ENCODE measurements at regions not wholly inside any gene's neighbourhood (a gene's known extent, or its start where the extent isn't known, plus 50 kb on each side); places are given as distances from the start of the nearest gene placed in this dataset.

DNA sequence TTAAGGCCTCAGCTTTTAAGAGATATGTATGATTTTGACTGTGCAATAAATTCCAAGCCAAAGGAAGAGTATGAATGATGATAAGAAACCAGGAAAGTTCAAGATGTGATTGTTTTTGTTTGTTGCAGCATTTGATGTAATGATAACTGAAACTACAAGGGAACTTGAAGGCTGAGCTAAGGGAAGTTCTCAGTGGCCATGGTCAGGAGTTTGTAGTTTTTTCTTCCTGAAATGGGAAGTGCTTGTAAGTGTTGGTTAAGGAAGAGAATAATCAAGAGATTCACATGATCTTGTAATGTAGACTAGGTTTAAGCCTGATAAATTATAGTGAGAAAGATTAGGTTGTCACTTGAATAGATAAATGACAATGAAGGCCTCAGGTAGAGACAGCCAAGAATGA, 53.4 kb downstream of the PTCHD4 start:
- DNase-seq: no peak

DNA sequence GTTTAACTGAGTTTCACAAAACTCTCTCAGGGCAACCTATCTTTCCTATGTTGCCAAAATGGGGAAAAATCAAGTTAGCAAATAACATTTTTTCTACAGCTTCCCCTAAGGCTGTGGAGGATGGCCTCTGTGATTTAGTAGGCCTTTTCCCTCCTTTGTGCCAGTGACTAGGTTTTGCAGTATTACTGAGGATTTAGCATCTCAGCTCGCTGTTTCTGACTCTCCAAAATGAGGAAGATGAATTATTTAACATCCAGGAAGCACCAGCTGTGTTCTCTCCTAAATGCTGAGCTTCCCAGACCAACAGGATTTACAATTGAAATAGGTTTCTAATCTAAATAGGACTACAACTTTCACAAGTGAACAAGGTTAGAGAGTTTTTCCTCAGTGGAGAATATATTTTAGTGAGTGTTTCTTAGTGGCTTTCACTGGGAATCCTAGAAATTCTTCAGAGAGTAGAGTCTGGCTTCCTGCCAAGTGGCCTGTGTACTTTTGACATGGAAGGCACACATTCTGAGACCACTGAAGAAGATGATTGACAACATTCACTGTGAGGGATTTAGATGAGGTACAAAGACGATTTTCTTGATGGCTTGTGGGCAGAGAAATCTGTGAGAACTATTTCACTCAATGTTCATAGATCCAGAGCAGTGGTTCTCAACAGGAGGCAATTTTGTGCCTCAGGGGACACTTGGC, 62.4 kb downstream of the PTCHD4 start:
- DNase-seq: no peak
- intact Hi-C loops (cut with DNase I): no loop called here

More for the DNA sequence above, 53.4 kb downstream of the PTCHD4 start:
- intact Hi-C loops (cut with DNase I): no loop called here

DNA sequence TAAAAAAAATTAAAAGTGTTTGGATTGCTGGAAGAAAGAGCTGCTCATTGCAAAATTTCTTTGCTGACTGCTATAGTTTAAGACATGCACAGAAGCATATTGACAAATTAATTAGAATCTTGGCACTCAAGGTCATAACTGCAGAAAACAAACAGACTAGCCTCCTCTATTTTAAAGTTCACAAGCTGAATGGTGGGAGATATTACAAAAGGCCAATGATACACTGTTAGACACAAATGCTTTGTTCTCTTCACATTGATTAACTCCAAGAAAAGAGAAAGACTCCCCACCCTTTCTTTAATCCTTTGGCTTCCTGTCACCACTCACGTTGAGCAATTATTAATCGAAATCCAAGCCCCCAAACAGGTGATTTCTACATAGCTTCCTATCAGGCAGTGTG, 69.1 kb downstream of the PTCHD4 start:
- no peak for DNase-seq
- intact Hi-C loops (cut with DNase I): no loop called here

DNA sequence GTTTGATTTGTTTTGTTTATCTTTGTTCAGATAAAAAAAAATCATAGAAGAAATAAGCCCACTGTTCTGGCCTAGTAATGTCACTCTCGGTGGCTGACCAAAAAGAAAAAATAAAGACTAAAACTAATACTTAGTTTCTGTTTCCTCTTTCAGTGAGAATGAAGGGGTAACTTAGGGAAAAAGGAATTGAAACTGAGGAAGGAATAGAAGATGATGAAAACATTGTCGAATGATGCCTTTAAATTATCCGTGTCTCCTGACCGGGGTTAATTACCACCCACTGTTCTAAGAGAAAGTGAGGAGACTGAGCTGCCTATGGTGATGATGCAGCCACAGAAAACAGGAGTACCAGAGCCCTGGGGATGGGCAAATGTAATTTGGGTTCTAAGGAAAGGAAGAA, 73.1 kb downstream of the PTCHD4 start:
- intact Hi-C loops (cut with DNase I): no loop called here
- DNase-seq: no peak

DNA sequence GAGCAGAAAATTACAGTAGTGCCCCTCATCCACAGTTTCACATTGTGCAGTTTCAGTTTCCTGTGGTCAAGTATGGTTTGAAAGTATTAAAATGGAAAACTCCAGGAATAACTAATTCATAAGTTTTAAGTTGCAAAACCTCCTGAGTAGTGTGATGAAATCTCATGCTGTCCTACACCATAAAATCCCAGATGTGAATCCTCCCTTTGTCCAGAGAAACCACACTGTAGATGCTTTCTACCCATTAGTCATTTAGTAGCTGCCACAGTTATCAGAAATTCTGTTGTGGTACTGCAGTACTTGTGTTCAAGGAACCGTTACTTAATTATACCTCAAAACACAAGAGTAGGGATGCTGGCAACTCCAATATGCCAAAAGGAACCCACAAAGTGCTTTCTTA, 74.7 kb downstream of the PTCHD4 start:
- DNase-seq: no peak
- intact Hi-C loops (cut with DNase I): no loop called here

DNA sequence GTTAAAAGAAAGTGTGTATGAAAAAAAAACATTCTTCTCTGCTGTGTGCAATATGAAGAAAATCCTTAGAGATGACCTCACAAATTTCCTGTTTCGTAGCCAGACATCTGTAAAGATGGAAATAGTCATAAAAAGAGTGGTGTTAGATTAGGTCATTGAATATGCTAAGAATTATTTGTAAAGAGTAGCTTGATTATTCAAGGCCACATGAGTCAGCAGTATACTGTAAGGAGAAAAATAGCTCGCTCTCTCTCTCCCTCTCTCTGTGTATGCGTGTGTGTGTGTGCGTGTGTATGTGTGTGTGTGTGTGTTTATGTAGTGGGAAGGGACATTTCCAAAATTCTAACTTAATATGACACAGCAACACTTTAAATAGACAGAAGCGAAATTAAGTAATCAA, 78.8 kb downstream of the PTCHD4 start:
- intact Hi-C loops (cut with DNase I): no loop called here
- no peak for DNase-seq

DNA sequence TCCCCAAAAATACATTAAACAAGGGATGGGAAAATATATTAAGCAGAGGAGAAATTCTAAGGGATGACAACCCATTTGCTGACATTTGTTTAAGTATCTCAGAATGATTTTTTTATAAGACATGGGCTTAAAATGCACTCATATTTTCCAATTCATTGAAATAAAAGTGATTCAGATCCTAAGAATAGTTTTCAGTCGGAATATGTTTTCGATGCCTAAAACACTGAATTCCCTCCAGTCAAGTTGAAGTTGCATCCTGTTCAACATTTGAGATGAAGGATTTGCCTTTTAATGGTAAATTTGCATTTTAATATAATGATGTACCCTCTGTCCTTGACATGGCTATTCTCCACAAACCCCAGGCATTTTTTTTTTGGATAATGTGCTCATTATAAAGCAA, 79.3 kb downstream of the PTCHD4 start:
- no peak for DNase-seq
- intact Hi-C loops (cut with DNase I): no loop called here

DNA sequence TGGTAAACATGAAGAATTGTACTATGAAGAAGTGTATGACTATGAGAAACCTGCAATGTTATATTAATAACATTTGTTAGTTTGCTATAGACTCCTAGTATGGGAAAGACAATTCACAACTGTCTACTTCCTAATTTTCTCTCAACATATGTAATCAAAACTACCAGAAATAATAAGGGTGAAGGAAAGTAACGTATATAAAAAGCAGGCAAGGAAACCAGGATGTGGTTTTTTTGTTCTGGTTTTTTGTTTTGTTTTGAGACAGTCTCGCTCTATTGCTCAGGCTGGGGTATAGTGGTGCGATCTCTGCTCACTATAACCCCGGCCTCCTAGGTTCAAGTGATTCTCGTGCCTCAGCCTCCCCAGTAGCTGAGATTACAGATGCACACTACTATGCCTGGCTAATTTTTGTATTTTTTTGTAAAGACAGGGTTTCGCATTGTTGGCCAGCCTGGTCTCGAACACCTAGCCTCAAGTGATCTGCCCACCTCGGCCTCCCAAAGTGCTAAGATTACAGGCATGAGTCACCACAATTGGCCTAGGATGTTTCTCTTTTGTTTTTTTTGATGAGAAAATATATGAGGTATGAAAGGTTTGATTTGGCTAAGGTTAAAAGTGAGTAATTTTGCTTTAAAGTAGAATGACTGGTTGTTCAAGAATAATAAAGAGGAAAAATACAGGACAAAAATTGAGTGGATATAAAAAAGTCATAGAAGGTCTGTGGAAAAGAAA, 83.1 kb downstream of the PTCHD4 start:
- no peak for DNase-seq
- intact Hi-C loops (cut with DNase I): no loop called here

DNA sequence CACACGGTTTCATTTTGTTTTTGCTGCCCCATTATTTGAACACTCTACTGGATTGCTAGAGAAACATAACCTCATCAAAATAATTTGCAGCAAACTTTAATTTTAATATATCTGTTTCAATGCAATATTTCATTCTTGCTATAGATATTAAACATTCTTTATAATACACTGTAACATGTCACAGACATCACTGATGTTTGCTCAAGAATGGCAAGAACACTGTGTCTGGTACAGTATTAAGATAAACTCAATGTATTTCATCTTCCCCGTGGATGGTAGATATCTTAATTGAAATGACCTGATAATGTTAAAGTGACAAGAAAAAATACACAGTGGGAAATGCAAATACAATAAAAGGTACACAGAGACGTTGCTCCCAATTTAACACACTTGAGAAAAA, 86.0 kb downstream of the PTCHD4 start:
- intact Hi-C loops (cut with DNase I): no loop called here
- DNase-seq: no peak

DNA sequence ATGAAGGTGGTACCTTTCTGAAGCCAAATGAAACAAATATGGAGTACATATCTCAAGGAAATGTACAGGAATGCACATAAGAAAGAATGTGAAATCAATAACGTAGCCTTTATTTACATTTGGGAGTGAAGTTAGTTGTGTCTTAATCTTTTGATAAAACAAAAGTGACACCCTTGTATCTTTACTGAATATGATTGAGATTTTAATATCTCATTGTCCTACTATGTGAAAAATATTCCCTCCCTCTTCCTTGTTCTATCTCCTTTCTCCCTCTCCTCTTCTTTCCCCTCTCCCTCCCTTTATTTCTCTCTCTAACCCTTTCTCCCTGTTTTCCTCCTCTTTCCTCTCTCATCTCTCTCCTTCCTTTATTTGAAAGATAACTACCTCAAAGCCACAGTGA, 89.1 kb downstream of the PTCHD4 start:
- intact Hi-C loops (cut with DNase I): no loop called here
- DNase-seq: no peak

DNA sequence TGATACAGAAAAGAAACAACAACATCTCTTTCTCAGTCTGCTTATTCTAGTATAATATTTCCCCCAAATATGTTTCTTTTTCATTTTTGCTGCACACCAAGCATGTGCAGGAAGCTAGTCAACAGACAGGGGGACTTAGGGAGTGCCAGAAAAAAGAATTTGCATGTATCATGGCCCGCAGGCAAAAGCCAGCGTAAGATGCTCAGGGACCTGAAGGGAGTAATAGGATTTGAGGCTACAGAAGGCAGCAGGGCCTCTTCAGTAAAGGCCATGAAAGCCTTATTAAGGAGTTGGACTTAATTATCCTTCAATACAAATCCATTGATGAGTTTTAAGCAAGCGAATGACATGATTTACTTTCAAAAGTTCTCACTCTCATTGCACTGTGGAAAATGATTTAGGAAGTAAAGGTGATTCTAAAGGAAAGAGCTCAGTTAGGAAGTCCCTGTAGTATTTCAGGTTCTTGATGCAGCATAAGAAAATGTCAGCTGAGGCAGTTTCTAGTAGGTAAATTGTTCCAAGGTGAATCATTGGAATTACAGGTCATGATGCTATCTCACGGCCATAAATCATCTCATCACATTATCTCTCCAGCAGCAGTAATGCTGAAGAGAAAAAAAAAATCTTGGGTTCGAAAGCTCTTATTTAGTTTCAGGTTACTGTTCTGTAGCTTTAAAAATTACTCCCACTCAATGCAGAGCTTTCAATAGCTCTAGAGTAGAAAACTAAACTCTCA, 94.8 kb downstream of the PTCHD4 start:
- intact Hi-C loops (cut with DNase I): no loop called here

DNA sequence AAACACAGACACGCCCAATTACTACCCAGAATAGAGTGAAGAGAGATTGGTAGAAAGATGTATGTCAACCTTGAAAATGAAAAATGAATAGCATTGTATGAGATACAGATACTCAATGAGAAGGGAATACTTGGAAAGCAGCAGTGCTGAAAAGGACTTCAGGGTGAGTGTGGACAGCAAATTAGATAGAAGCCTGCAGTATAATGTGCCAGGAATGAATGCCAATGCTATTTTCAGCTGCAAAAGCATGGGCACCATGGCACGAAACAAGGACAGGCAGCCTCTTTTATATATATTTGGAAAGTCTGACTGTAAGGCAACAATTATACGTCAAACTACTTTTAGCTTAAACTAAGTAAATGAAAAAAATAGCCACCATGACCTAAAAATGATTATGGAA, 118.2 kb downstream of the PTCHD4 start:
- intact Hi-C loops (cut with DNase I): no loop called here

More for the DNA sequence above, 94.8 kb downstream of the PTCHD4 start:
- no peak for DNase-seq

DNA sequence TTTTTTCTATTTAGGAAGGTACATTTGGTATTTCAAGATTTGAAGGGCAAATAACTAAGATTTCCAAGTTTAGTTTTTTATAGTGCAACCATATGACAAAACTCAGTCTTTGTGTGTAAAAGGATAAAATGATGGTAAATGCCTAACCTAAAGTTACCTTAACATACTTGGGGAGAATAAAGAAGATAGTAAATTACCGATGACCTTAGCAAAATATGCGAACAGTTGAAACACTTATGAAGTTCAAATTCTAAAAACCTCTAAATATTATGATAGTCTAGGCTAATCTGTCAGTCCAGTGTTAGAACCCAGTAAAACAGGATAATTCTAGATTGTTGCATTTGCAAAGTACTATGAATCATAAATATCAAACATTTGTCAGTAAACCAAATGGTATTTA, 127.5 kb downstream of the PTCHD4 start:
- no peak for DNase-seq
- intact Hi-C loops (cut with DNase I): no loop called here

More for the DNA sequence above, 118.2 kb downstream of the PTCHD4 start:
- DNase-seq: no peak

DNA sequence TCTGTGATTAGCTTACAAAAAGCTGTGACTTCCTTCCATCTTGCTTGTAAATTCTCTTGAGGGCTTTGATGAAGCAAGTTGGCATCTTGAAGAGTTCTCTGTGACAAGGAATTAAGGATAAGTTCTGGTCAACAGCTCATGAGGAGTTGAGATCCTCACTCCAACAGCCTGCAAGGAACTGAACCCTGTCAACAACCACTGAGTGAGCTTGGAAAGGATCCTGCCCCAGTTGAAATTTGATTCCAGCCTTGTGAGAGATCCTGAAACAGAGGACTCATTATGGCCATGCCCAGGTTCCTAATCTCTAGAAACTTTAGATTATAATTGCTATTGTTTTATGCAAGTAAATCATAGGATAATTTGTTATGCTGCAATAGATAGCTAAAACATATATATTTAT, 133.7 kb downstream of the PTCHD4 start:
- DNase-seq: no peak
- intact Hi-C loops (cut with DNase I): no loop called here

DNA sequence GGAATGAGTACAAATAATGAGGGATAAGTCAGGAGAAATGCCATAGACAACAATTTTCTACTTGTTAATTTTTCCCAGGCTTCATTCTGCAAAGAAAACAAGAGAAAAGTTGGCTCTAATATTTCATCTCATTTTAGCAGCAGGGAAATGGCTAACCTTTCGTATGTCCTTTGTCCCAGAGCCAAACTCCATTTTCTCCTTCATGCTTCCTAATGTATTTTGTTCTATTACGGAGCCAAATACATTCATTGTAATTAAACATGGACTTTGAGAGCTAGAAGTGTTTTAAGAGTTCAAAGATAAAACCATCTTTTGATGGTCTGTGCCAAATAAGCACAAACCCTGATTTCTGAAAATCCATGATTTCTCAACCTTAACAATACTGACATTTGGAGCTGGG, 136.9 kb downstream of the PTCHD4 start:
- intact Hi-C loops (cut with DNase I): no loop called here
- DNase-seq: no peak

DNA sequence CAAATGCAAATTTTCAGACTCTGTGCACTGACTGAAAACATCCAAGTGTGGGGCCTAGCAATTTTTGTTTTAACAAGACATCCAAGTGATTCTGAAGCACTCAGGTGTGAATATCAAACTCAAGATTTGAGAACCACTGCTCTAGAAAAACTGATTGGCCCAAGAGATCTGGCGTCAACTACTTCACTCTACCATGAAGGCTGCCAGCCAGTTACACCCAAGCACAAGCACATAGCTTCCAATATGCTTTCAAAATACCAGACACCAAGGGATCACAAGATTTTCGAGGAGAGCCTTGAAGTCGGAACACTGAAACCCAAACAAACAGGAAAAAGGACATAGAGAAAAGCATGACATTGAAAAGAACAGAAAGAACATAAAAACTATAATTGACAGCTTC, 140.2 kb downstream of the PTCHD4 start:
- DNase-seq: no peak
- intact Hi-C loops (cut with DNase I): no loop called here

DNA sequence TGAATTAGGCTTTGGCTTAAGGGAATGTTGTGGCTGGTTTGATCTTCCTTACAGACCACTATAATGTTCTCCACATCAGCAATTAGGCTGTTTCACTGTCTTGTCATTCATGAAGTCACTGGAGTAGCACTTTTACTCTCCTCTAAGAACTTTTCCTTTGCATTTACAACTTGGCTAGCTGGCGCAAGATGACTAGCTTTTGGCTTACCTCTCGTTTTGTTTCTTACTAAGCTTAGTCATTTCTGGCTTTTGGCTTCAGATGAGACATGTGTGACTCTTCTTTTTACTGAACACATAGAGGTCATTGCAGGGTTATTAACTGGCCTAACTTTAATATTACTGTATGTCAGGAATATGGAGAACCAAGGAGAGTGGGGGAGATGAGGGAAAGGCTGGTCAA, 143.2 kb downstream of the PTCHD4 start:
- intact Hi-C loops (cut with DNase I): no loop called here
- DNase-seq: no peak

DNA sequence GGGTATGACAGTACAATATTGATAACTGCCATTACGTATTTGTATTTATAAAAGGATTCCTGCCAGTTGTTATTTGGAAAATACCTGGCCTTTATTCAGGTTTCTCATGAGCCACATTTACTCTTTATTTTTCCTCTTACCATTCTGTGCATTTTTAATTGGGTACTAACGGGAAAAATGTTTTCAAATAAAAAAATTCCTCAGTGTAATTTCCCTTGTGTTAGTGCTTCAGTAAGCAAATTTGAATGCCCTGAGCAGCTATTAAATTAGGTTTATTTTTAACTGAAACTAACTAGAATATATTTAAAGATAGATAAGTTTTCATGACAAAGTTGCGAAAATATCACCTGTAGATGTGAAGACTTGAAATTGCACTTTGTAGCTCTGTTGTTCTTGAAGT, 146.0 kb downstream of the PTCHD4 start:
- no peak for DNase-seq
- intact Hi-C loops (cut with DNase I): no loop called here

DNA sequence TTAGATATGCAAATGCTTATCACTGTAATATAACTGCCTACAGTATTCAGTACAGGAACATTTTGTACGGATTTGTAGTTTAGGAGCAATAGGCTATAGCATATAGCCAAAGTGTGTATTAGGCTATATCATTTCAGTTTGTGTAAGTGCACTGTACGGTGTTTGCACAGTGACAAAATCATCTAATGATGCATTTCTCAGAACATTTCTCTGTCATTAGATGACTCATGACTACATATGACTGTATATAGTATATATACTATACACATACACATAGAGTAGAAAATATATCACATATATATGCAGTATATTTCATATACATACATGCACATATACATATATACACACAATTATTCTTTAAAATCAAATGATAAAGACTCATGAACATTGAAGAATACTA, 158.4 kb downstream of the PTCHD4 start:
- DNase-seq: no peak
- intact Hi-C loops (cut with DNase I): no loop called here

DNA sequence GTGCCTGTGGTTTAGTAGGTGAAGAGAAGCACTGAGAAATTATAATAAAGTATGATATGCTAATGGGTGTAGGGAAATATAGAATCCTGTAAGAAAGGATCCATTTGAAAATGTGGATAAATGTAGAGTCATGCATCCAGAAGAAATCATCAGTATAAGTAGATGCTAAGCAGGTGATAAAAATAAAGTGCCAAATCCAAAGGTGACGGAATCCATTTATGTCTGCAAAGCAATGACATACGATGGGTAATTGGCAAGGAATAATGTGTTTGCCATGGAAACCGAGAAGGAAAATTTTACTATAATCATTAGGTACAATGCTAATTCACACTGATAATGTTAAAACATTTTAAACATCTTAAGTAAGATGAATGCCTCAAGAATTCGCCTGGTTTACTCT, 163.0 kb downstream of the OPN5 start:
- DNase-seq: no peak
- intact Hi-C loops (cut with DNase I): no loop called here

DNA sequence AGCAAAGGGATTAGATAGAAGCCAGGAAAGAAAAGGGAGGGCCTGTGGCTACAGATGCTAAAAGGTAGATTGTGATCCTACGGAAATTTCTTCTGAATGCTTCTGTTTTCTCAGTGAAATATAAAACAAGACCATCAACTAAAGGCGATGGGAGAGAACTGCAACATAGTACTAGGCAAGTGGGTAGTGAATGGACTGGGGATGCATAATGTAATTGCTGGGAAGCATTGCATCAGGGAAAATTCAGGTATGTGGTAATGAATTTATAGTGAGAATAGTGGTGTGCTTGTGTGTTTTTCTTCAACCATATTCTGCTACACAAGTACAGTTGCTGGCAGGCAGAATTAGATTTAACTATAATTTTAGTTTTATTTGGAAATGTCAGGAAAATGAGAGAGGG, 156.6 kb downstream of the OPN5 start:
- intact Hi-C loops (cut with DNase I): no loop called here
- DNase-seq: no peak

Data from head of caudate nucleus (tissue), 42 donors.